ENCODE measurements at regions not wholly inside any gene's neighbourhood (a gene's known extent, or its start where the extent isn't known, plus 50 kb on each side); places are given as distances from the start of the nearest gene placed in this dataset.
"Not testable (repeated sequence)": the region's sequence is repeated elsewhere in the genome, so short reads cannot be mapped to it uniquely, and the experiment has no call there.

DNA sequence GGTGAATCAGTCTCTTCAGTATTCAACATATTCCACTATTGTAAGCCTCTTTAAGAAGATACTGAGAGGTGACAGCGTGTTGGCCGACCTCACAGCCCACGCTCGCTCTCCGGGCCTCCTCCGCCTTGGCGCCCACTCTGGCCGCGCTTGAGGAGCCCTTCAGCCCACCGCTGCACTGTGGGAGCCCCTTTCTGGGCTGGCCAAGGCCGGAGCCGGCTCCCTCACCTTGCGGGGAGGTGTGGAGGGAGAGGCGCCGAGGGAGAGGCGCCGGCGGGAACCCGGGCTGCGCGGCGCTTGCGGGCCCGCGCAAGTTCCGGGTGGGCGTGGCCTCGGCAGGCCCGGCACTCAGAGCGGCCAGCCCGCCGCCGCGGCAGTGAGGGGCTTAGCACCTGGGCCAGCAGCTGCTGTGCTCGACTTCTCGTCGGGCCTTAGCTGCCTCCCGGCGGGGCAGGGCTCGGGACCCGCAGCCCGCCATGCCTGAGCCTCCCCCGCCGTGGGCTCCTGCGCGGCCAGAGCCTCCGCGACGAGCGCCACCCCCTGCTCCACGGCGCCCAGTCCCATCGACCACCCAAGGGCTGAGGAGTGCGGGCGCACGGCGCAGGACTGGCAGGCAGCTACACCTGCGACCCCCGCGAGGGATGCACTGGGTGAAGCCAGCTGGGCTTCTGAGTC, 306.4 kb downstream of the SEMA3D start:
- not testable (repeated sequence) for DNase-seq (ENCODE audit: low read depth, low spot score)

DNA sequence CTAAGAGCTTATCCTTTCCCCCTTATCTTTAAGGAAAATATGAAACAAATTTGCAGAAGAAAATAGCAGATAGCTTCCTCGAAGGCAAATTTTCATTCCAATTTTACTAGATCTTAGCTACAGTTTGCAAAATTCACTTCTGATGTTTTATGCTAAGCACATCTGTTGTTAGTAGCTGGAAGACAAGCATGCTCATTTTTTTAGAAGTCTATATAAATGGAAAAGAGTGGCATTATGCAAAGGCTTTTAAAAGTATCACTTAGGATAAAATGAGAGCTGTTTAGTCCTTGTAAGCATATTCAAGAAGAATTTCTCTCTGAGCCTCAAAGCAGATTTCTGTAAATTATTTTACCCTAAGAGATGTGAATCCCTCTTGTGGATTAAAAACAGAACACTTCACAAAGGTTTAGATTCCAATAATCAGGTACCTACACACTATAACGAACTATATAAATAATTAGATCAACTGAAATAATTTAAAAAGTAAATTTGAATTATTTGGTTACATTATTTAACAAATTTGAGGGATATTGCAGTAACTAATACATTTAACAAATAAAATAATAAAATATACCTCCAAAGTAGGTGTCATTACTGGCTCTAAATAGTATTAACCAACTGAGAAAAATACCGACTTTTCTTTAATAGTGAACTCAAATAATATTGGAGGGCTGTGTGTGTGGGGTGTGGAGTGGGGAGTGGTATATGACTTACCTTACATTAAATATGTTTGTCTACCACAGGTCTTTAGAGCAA, 307.1 kb downstream of the SEMA3D start:
- no peak for DNase-seq (ENCODE audit: low read depth, low spot score)

DNA sequence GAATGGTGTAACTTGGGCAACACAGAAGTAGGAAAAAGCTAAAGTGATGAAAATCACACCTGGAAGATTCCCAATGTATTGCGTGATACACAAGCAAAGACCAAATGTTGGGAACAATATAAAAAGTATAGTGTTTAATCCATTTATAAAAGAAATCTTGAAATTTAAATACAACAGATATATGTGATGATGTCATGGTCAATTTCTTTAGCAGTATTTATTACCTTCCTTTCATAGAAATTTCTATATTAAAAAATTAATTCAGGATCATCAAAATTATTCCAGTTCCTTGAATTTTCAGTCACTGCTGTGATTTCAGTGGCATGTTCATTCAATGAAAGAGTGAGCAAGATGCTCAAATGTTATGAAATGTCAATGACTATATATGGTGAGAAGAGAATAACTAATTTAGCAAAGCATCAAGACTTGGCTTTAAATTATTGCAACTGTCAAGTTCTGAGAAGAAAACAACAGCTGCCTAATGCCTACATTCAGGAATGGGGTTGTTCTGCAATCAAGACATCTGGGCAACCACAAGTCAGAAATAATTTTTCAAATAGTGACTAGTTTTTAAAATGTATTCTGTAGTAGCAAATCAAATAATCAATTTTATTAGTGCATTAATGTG, 308.8 kb downstream of the SEMA3D start:
- no peak for DNase-seq (ENCODE audit: low read depth, low spot score)

DNA sequence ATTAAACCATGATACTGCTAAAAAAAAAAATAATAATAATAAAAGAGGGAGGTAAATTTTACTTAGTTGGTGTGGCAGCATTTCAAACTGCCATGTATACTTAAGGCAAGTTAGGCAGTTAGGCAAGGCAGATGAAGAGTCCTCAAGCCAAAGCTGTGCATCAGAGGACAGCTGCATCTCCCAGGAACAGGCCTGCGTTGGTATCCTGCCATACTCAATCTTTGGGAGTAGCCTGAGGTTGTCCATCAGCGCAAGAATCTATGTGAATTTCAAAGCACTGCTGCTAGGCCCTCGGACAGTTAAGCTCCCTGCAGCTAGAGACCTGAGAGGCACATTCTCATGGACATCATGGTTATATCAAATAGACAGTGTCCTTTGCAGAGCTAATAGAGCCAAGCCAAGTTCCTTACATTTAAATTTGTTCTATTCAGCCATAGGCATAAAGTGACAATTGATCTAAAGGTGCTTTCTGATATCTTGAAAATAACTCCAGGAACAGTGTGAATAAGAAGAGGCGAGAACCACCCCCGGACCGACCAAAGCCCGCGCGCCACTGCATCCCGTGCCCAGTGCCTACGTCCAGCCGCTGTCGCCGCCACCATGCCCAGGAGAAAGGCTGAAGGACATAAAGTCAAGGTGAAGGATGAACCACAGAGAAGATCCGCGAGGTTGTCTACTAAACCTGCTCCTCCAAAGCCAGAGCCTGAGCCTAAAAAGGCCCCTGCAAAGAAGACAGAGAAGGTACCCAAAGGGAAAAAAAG, 310.6 kb downstream of the SEMA3D start:
- no peak for DNase-seq (ENCODE audit: low read depth, low spot score)

DNA sequence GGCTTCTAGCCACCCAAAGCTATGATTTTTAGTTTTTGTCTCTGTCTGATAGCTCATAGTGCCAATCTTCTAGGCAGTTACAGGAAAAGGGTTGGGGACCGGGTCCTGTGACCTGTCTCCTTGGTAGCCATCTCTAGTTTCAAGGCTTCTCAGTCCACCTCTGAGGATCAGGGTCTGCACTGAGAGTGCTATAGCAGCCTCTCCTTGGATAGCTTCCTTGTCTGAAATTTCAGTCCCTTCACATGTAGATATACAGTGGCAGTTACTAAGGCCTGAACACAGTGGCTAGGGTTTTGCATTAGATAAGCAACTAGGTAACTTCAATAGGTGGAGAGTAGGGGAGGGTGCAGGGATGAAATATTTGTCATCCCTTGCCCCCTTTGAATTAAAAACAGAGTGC, 321.3 kb downstream of the SEMA3D start:
- no peak for DNase-seq (ENCODE audit: low read depth, low spot score)

DNA sequence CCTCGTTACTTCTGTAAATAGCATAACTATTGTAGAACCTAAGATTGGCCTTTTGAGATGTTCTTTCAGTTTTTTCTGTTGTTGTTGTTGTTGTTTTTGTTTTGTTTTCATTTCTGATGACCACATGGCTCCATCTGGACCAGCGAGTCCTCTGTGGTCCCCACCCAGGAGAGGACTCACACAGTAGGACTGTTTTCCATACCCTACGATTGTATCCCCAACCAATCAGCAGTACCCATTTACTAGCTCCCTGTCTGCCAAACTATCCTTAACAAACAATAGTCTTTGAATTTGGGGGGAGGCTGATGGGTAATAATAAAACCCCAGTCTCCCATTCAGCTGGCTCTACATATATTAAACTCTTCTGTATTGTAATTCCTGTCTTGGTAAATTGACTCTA, 329.5 kb downstream of the SEMA3D start:
- no peak for DNase-seq (ENCODE audit: low read depth, low spot score)

DNA sequence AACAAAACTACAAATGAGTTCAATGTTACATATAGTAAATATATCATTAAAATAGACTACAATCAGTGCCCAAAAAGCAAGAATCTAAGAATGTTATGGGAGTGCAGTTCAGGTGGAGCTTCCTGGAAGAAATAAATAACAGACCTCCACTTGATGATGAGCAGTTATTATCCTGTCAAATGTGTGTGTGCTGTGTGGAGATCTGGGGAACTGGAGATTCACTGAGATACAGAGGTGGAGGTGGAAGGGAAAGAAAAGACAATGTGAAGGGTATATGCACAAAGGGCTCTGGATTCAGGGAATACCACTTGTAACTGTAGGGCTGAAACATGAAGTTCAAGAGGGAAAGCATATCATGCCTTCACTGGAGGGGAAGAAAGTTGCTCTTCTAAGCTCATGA, 331.1 kb downstream of the SEMA3D start:
- no peak for DNase-seq (ENCODE audit: low read depth, low spot score)

DNA sequence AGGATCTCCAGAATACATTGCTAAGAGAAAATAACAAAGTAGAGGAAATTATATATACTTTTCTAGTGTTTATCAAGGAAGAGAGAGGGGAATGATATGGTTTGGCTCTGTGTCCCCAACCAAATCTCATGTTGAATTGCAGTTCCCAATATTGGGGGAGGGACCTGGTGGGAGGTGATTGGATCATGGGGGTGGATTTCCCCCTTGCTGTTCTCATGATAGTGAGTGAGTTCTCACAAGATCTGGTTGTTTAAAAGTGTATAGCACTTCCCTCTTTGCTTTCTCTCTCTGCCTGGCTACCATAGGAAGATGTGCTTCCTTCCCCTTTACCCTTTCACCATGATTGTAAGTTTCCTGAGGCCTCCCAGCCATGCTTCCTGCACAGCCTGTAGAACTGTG, 337.9 kb downstream of the SEMA3D start:
- not testable (repeated sequence) for DNase-seq (ENCODE audit: low read depth, low spot score)

DNA sequence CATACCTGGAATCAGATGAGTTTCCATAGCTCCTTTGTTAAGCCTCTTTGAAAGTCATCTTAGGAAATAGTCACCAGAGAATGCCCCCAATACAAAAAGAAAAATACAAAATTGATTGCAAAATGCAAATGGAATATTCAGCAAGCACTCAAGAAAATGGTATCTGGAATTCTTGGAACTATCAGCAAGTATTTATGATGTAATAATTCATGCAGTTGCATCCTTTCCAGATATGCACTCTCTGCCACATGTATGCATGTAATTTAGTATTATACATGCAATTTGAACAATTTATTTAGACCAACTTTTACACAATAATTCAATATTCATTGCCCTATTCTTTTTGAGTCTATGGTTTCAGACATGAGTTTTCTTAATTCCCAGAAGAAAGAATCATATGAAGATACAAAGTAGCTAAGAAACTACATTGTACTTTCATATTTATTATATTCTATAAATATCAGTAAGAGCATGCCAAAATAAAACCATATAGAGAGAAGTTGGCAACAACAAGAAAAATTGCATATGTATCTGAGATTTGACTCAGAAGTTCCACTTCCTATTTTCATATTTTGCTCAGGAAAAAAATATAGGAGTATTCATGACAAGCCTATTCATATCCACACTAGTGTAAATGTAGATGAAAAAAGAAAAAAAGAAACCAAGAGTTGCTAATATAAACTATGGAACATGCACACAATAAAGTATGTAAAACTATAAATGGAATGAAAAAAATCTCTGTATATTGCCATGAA, 338.5 kb downstream of the SEMA3D start:
- no peak for DNase-seq (ENCODE audit: low read depth, low spot score)

DNA sequence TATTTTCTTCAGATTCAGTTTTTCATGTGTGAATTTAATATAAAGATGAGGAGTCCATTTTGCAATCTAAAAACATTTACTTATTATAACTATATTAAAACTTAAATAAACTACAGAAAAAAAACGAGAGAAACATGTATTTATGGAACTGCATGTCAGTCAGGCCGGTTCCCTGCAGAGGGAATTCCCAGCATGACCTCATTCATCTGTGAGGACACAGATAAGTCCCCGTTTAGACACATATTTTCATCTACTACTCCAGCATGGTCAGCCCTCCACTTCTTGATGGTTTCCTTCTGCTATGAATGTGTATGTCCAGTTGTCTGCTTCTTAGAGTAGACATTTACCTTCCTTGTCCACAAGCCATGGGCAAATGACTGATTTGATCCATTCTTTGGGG, 339.1 kb downstream of the SEMA3D start:
- no peak for DNase-seq (ENCODE audit: low read depth, low spot score)

DNA sequence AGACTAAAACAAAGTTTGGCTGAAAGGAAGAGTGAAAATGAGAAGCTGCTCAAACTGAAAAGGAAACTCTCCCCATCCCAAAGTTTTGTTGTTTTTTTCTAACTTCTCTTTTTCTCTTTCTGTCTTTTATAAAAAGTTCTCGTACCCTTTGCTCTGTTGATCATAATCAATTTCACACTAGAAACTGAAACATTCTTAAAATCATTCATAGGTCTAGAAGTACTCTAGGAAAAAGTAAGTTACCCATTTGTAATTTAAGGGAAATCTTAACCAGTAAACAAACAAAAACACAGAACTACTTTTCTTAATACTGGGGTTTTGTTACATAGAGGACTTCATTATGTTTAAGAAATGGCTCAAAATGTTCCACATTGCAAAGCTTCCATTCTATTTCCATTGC, 339.8 kb downstream of the SEMA3D start:
- no peak for DNase-seq (ENCODE audit: low read depth, low spot score)

DNA sequence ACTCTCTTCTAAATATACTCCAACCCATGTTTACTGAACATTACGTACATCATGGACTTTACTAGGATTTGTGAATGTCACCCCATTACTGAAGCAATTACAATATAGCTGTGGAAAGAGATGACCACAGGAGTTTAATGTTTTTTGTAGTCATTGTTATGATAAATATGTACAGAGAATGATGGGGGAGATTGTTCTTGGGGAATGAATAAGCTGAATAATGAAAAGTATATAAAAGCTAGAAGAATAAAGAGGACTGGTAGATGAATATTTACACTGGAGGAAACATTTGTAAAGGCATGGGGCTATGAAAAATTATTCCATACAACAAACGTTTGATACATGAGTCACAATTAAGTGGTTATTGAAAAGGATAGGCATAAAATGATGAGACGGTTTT, 340.9 kb downstream of the SEMA3D start:
- no peak for DNase-seq (ENCODE audit: low read depth, low spot score)

DNA sequence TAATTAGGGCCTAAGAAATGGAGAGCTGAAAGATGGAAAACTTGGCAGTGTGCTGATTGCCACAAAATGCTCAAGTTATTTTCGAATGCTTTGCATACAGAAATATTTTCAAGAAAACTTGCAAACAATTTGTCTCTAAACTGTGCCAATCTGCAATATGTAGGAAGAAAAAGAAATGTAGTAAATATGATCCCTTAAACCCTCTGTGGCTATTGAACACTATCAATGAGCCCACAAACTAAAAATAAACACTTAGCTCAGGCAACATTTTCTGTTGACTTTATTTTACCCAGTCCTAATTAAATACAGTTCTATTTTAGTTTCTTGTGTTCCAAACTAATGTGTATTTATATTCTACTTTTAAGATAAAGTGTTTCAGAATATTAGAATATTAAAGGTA, 342.1 kb downstream of the SEMA3D start:
- no peak for DNase-seq (ENCODE audit: low read depth, low spot score)

DNA sequence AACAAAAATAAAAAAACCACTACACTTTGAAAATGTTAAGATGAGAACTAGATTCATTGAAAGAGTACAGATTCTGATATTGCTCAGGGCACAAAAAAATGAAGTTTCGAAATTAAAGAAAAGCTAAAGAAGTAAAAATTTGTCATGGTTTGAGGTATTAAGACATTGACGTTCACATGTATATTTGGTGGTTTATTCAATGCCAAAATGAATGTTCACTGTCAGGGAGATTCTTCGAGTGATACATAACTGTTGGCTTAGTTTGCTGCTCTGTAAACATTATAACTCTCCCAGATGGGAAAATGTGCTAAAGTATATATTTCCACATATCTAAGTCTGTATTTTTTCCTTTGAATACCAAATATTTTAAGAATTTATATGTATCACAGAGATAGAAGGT, 345.0 kb downstream of the SEMA3D start:
- DNase-seq (ENCODE audit: low read depth, low spot score): no peak

DNA sequence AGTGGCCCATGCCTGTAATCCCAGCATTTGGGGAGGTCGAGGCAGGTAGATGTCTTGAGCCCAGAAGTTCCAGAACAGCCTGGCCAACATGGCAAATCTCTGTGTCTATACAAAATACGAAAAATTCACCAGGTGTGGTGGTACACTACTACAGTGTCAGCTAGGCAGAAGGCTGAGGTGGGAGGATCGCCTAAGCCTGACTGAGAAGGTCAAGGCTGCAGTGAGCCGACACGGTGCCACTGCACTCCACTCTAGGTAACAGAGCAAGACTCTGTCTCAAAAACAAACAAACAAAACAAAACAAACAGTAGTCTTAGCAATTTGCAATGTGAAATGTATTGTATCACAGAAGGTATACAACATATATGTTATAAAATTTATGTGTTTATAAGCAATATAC, 348.0 kb downstream of the SEMA3D start:
- DNase-seq (ENCODE audit: low read depth, low spot score): no peak

DNA sequence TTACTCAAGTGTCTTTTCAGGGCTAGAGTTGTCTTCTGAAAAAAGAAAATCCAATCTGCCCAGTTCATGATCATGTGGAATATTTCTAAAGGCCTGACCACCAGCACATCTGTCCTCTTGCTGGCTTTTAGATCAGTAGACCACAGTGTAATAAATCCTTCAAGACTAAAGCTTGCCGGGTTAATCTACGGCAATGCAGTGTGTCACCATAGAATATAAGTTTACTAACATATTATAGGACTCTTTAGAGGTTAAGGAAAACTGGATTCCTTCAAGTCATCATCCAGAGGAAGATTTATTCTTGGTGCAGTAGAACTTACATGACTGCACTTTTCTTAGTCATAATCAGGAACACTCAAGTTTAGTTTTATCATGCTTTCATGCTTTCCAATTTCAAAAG, 349.5 kb downstream of the SEMA3D start:
- DNase-seq (ENCODE audit: low read depth, low spot score): no peak

DNA sequence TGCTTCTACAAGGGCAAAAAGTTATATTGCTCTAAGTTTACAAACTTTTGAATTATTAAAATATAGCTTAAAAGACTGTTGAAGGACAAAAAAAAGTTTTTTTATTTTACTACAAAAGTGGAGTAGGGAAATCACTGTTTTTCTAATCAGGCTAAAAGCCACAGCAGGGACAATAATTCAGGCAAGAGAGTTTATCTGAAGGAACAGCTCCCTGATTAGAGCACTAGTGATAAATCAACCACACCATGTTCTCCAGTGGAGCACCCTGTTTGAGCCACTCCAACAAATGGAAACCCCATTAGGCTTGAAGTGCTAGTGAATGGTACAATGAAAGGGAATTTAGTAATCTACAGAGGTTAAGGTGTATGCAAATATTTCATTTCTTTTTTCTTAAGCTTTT, 357.1 kb downstream of the SEMA3D start:
- no peak for DNase-seq (ENCODE audit: low read depth, low spot score)

DNA sequence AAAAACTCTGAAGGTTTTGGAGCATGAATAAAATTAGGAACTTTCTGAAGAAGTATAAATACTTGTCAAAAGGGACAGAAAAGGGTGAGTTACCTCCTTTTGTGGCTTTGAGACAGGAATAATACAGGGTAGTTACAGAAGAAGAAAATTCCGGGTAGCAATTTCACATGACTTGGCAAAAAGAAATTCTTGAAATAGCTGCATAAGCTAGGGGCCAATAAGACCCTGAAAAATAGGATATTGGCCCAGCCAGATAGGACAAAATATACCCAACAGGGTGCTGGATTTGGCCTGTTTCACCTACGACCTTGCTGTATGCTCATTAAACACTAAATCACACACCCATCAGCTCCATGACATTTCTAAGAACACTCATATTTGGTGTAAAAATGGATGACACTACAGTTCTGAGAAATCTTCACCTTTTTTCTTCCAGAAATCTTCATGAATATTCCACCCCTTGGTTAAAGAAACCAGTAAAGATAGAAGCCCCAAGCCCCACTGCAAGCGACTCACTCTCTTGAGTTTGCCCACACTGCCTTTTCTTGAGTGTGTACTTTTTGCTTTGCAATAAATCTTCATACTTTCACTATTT, 362.7 kb downstream of the SEMA3D start:
- DNase-seq (ENCODE audit: low read depth, low spot score): no peak

DNA sequence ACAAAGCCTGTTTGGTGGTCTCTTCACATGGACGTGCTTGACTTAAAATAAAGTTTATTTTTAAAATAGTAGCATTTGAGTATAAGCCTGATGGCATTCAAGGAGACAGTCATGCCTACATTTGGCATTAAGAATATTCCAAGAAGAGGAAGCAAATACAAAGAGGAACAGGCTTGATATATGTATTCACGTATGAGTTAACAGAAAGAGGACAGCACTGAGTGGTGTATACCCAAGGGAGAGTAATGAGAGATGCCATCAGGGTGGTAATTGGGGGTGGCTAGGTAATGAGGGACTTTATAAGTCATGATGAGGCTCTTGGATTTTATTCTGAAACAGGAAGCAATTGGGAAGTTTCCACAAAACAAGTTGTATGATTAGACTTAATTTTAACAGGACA, 363.3 kb downstream of the SEMA3D start:
- DNase-seq (ENCODE audit: low read depth, low spot score): no peak

DNA sequence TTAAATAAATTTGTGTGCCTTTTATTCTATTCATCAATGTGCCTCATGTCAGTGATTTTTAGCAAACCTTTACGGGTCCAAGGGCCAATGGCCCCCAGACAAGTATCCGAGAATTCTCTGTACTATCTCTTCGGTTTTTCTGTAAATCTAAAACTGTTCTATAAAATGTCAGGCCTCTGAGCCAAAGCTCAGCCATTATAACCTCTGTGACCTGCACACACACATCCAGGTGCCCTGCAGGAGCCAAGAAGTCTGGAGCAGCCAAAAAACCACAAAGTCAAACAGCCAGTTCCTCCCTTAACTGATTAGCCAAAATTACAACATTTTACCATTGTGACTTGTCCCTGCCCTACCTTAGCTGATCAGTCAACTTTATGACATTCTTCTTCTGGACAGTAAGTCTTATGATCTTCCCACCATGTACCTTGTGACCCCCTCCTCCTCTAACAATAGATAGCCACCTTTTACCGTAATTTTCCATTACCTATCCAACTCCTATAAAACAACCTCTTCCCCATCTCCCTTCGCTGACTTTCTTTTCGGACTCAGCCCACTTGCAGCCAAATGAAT, 363.8 kb downstream of the SEMA3D start:
- no peak for DNase-seq (ENCODE audit: low read depth, low spot score)

All from astrocyte of the hippocampus (primary cell).